ENCODE measurements at regions not wholly inside any gene's neighbourhood (a gene's known extent, or its start where the extent isn't known, plus 50 kb on each side); places are given as distances from the start of the nearest gene placed in this dataset.
"Not testable (repeated sequence)": the region's sequence is repeated elsewhere in the genome, so short reads cannot be mapped to it uniquely, and the experiment has no call there.

GRCh38 chr15:20310603-20311002 lies 231.0 kb downstream of the GOLGA6L6 start:
- ChIA-PET POLR2A (ENCODE audit: unreplicated experiment) (no interaction called here), CTCF (no interaction called here)
- ATAC-seq (ENCODE audit: low read depth) (no peak), DNase-seq (no peak)
- H4K20me1 ChIP-seq (ENCODE audit: insufficient read depth, low read length), result no peaks in the 10 kb centered on the region
- H2BK20ac ChIP-seq (ENCODE audit: low read depth, low read length), result no peak overlapping the region
- H3K27me3 ChIP-seq (ENCODE audit: control insufficient read depth, insufficient read depth, low read length), result no peaks in the 10 kb centered on the region
- no peak overlapping the region for H4K8ac ChIP-seq (ENCODE audit: low read depth in 2 of 2, low read length in 2 of 2)
- in situ Hi-C loops (cut with MboI; ENCODE audit: low sequenced_read_pairs) (no loop called here), intact Hi-C loops (cut with micrococcal nuclease) (no loop called here), dilution Hi-C loops (cut with HindIII; ENCODE audit: low sequenced_read_pairs, unreplicated experiment) (no loop called here)
- no peak overlapping the region for H4K91ac ChIP-seq (ENCODE audit: insufficient read depth, low read depth, low read length)
- no peak overlapping the region for H2BK5ac ChIP-seq (ENCODE audit: low read depth, low read length, poor library complexity, severe bottlenecking)
- H3K36me3 ChIP-seq (ENCODE audit: control insufficient read depth, insufficient read depth, low read length), result no peaks in the 10 kb centered on the region
- H3K9me1 ChIP-seq (ENCODE audit: insufficient read depth, low read length), result no peaks in the 10 kb centered on the region
- TF ChIP-seq MAFK (IDR thresholded peaks at IDR 0.05; ENCODE audit: low read depth, low read length) (no peak), CEBPB (IDR thresholded peaks at IDR 0.05; ENCODE audit: low read depth, low read length) (no peak), RFX5 (IDR thresholded peaks at IDR 0.05; ENCODE audit: low read depth, low read length) (no peak), USF2 (IDR thresholded peaks at IDR 0.05; ENCODE audit: low read depth, low read length) (no peak), BHLHE40 (IDR thresholded peaks at IDR 0.05; ENCODE audit: low read depth, low read length) (no peak), CHD1 (IDR thresholded peaks at IDR 0.05; ENCODE audit: low read depth, low read length) (no peak), ELK1 (IDR thresholded peaks at IDR 0.05; ENCODE audit: borderline replicate concordance, low read depth, low read length) (no peak), RAD21 (IDR thresholded peaks at IDR 0.05; ENCODE audit: low read length) (no peak), RCOR1 (IDR thresholded peaks at IDR 0.05; ENCODE audit: insufficient replicate concordance, low read length) (no peak), NFE2L2 (IDR thresholded peaks at IDR 0.05; ENCODE audit: low read depth, low read length) (no peak)
- H3K56ac ChIP-seq (ENCODE audit: extremely low read depth, insufficient read depth, low read length), result no peak overlapping the region
- H2AK5ac ChIP-seq (ENCODE audit: low read depth, low read length), result no peak overlapping the region
- H3K23ac ChIP-seq (ENCODE audit: low read depth, low read length), result no peak overlapping the region
- BruUV-seq (replicated peaks), result no TSS peak
- H3K9ac ChIP-seq (ENCODE audit: low read depth, low read length), result no peak overlapping the region
- H4K5ac ChIP-seq (ENCODE audit: low read depth, low read length), result no peak overlapping the region
- peaks cover 12% of the 10 kb centered on the region for H3K9me3 ChIP-seq (ENCODE audit: control insufficient read depth, insufficient read depth, low read length)
- H2AFZ ChIP-seq (replicated peaks; ENCODE audit: low read length, poor library complexity), result no peak overlapping the region
- no peak overlapping the region for H2AK9ac ChIP-seq (replicated peaks; ENCODE audit: low read depth, low read length, poor library complexity)
- H3K27ac ChIP-seq (ENCODE audit: insufficient read depth, low read length), result no peak overlapping the region
- H3K14ac ChIP-seq (replicated peaks; ENCODE audit: low read depth, low read length), result no peak overlapping the region
- H3K4me1 ChIP-seq (ENCODE audit: control insufficient read depth, insufficient read depth, low read length), result no peaks in the 10 kb centered on the region
- H2BK15ac ChIP-seq (ENCODE audit: low read depth, low read length), result no peak overlapping the region
- H3K4me2 ChIP-seq (ENCODE audit: low read depth, low read length), result no peak overlapping the region
- H3K79me1 ChIP-seq (ENCODE audit: low read depth in 1 of 2, low read length in 2 of 2), result no peaks in the 10 kb centered on the region
- H2BK120ac ChIP-seq (ENCODE audit: low read depth, low read length), result no peak overlapping the region
- H3K18ac ChIP-seq (ENCODE audit: low read depth, low read length), result no peak overlapping the region
- H3K4me3 ChIP-seq (ENCODE audit: insufficient read depth, low read depth, low read length), result no peak overlapping the region
- no peak overlapping the region for H3K4ac ChIP-seq (ENCODE audit: low read depth, low read length)

GRCh38 chr15:20309966-20310365 lies 231.6 kb downstream of the GOLGA6L6 start:
- in situ Hi-C loops (cut with MboI; ENCODE audit: low sequenced_read_pairs); DNase-seq: not testable (repeated sequence)

More at GRCh38 chr15:20309966-20310365, 231.6 kb downstream of the GOLGA6L6 start:
- BruUV-seq (replicated peaks); H3K4me2 ChIP-seq (ENCODE audit: low read depth, low read length); H2BK20ac ChIP-seq (ENCODE audit: low read depth, low read length); H2AK5ac ChIP-seq (ENCODE audit: low read depth, low read length); H3K4ac ChIP-seq (ENCODE audit: low read depth, low read length); H3K27me3 ChIP-seq (ENCODE audit: control insufficient read depth, insufficient read depth, low read length); H2BK15ac ChIP-seq (ENCODE audit: low read depth, low read length); H3K23ac ChIP-seq (ENCODE audit: low read depth, low read length); H3K9ac ChIP-seq (ENCODE audit: low read depth, low read length); H2AK9ac ChIP-seq (replicated peaks; ENCODE audit: low read depth, low read length, poor library complexity); intact Hi-C loops (cut with micrococcal nuclease); H3K4me1 ChIP-seq (ENCODE audit: control insufficient read depth, insufficient read depth, low read length); POLR2A ChIA-PET (ENCODE audit: unreplicated experiment); H3K79me1 ChIP-seq (ENCODE audit: low read depth in 1 of 2, low read length in 2 of 2); H2BK120ac ChIP-seq (ENCODE audit: low read depth, low read length); CTCF ChIA-PET; H3K36me3 ChIP-seq (ENCODE audit: control insufficient read depth, insufficient read depth, low read length); H3K18ac ChIP-seq (ENCODE audit: low read depth, low read length); H3K27ac ChIP-seq (ENCODE audit: insufficient read depth, low read length); H4K91ac ChIP-seq (ENCODE audit: insufficient read depth, low read depth, low read length); H4K5ac ChIP-seq (ENCODE audit: low read depth, low read length); H3K14ac ChIP-seq (replicated peaks; ENCODE audit: low read depth, low read length); dilution Hi-C loops (cut with HindIII; ENCODE audit: low sequenced_read_pairs, unreplicated experiment); H2BK5ac ChIP-seq (ENCODE audit: low read depth, low read length, poor library complexity, severe bottlenecking); H3K4me3 ChIP-seq (ENCODE audit: insufficient read depth, low read depth, low read length); H4K20me1 ChIP-seq (ENCODE audit: insufficient read depth, low read length); ATAC-seq (ENCODE audit: low read depth); H4K8ac ChIP-seq (ENCODE audit: low read depth in 2 of 2, low read length in 2 of 2); H3K56ac ChIP-seq (ENCODE audit: extremely low read depth, insufficient read depth, low read length); H3K9me1 ChIP-seq (ENCODE audit: insufficient read depth, low read length); H2AFZ ChIP-seq (replicated peaks; ENCODE audit: low read length, poor library complexity): not testable (repeated sequence)
- H3K9me3 ChIP-seq (ENCODE audit: control insufficient read depth, insufficient read depth, low read length), result peaks cover 13% of the 10 kb centered on the region
